ENCODE measurements at regions not wholly inside any gene's neighbourhood (a gene's known extent, or its start where the extent isn't known, plus 50 kb on each side); places are given as distances from the start of the nearest gene placed in this dataset.

DNA sequence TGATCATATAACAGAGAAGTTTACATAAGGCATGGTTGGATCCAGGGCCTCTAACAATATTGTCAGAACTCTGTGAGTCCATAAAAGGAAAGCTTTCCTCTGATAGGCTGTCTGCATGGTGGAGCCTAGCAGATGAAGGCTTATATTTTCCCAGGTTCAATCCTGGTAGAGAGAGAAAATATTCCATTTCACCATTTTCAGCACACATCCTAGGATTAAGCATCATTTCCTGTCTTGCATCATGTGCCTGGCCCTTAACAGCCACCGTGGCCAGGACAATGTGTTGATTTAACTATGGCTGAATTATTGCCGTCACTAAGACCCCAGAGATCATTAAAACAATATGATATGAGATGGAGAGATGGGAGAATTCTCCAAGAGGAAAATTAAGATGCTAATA is 90.9 kb upstream of the GRIA1 start:
- TF ChIP-seq, protein P1, sequence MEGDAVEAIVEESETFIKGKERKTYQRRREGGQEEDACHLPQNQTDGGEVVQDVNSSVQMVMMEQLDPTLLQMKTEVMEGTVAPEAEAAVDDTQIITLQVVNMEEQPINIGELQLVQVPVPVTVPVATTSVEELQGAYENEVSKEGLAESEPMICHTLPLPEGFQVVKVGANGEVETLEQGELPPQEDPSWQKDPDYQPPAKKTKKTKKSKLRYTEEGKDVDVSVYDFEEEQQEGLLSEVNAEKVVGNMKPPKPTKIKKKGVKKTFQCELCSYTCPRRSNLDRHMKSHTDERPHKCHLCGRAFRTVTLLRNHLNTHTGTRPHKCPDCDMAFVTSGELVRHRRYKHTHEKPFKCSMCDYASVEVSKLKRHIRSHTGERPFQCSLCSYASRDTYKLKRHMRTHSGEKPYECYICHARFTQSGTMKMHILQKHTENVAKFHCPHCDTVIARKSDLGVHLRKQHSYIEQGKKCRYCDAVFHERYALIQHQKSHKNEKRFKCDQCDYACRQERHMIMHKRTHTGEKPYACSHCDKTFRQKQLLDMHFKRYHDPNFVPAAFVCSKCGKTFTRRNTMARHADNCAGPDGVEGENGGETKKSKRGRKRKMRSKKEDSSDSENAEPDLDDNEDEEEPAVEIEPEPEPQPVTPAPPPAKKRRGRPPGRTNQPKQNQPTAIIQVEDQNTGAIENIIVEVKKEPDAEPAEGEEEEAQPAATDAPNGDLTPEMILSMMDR (IDR thresholded peaks at IDR 0.05; ENCODE audit: insufficient read depth, low read length) = no peak
- TF ChIP-seq POLR2AphosphoS5 (IDR thresholded peaks at IDR 0.05; ENCODE audit: low read depth) (no peak), SPI1 (IDR thresholded peaks at IDR 0.05; ENCODE audit: borderline replicate concordance, low read depth) (no peak), GABPA (IDR thresholded peaks at IDR 0.05; ENCODE audit: low read depth) (no peak)
- TF ChIP-seq, protein P2, sequence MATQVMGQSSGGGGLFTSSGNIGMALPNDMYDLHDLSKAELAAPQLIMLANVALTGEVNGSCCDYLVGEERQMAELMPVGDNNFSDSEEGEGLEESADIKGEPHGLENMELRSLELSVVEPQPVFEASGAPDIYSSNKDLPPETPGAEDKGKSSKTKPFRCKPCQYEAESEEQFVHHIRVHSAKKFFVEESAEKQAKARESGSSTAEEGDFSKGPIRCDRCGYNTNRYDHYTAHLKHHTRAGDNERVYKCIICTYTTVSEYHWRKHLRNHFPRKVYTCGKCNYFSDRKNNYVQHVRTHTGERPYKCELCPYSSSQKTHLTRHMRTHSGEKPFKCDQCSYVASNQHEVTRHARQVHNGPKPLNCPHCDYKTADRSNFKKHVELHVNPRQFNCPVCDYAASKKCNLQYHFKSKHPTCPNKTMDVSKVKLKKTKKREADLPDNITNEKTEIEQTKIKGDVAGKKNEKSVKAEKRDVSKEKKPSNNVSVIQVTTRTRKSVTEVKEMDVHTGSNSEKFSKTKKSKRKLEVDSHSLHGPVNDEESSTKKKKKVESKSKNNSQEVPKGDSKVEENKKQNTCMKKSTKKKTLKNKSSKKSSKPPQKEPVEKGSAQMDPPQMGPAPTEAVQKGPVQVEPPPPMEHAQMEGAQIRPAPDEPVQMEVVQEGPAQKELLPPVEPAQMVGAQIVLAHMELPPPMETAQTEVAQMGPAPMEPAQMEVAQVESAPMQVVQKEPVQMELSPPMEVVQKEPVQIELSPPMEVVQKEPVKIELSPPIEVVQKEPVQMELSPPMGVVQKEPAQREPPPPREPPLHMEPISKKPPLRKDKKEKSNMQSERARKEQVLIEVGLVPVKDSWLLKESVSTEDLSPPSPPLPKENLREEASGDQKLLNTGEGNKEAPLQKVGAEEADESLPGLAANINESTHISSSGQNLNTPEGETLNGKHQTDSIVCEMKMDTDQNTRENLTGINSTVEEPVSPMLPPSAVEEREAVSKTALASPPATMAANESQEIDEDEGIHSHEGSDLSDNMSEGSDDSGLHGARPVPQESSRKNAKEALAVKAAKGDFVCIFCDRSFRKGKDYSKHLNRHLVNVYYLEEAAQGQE (IDR thresholded peaks at IDR 0.05; ENCODE audit: insufficient replicate concordance, low read depth) = no peak
- Histone ChIP-seq H3K27me3 (ENCODE audit: insufficient read depth, poor library complexity, severe bottlenecking) (no peaks in the 10 kb centered on the region), H3K27ac (replicated peaks) (no peak overlapping the region), H3K4me3 (replicated peaks; ENCODE audit: insufficient read depth, low read length) (no peak overlapping the region)
- no peak for DNase-seq (ENCODE audit: low read depth in 1 of 2, low spot score in 1 of 2)

DNA sequence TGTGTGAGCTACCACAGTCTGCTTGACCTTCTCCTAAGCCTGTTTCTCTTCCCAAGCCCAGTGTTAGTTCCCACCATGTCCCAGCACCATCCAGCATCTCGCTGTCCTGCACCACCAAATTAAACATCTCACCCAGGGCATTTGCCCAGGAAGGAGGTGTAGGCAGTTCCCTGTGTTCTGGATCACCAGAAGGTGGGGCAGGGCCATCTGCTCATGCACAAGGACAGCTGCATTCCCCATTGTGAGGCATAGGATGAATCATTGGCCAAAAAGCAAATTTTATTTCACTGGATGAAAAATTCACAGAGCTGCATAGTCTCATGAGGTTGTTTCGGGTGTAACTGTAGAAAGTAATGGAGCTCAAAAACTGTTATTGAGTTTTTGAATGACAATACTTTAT is 89.5 kb upstream of the GRIA1 start:
- TF ChIP-seq, protein P2 (IDR thresholded peaks at IDR 0.05; ENCODE audit: insufficient replicate concordance, low read depth) = no peak

DNA sequence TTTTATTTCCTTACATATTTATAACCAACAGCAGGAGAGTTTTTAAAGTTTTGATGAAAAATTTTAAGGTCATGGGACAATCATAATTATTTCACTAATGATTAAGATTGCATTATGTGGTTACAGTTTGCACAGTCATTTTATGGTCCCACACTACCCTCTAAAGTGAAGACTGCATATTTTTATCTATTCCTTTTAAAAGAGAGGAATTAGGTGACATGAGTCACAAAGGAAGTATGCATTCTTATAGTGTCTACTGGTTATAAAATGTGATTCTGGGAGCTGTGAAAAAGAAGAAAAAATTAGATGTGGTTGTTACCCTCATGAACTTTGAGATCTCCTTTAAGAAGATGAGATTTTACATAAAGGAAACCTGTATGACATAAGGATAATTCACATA is 87.9 kb upstream of the GRIA1 start:
- no peak for DNase-seq (ENCODE audit: low read depth in 1 of 2, low spot score in 1 of 2)
- Histone ChIP-seq H3K27me3 (ENCODE audit: insufficient read depth, poor library complexity, severe bottlenecking) (no peaks in the 10 kb centered on the region), H3K4me3 (replicated peaks; ENCODE audit: insufficient read depth, low read length) (no peak overlapping the region), H3K27ac (replicated peaks) (no peak overlapping the region)
- TF ChIP-seq, protein P1 (IDR thresholded peaks at IDR 0.05; ENCODE audit: insufficient read depth, low read length) = no peak
- no peak for TF ChIP-seq GABPA (IDR thresholded peaks at IDR 0.05; ENCODE audit: low read depth)

More for the DNA sequence above, 89.5 kb upstream of the GRIA1 start:
- Histone ChIP-seq H3K27ac (replicated peaks) (no peak overlapping the region), H3K4me3 (replicated peaks; ENCODE audit: insufficient read depth, low read length) (no peak overlapping the region), H3K27me3 (ENCODE audit: insufficient read depth, poor library complexity, severe bottlenecking) (no peaks in the 10 kb centered on the region)
- no peak for DNase-seq (ENCODE audit: low read depth in 1 of 2, low spot score in 1 of 2)

DNA sequence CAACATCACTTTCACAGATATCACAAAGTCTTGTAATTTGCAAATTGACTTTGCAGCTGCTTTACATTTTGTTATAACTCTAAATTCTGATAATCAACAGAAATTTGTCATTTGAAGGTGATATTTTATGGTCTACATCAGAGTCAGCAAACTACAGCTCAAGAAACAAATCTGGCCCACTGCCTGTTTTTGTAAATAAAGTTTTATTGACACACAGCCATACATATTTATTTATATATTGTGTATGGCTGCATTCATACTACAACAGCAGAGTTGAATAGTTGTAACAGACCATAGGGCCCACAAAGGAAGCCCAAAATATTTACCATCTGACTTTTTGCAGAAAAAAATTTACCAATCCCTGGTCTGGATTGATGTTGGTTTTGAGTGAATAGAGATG is 87.0 kb upstream of the GRIA1 start:
- Histone ChIP-seq H3K27ac (replicated peaks) (no peak overlapping the region), H3K4me3 (replicated peaks; ENCODE audit: insufficient read depth, low read length) (no peak overlapping the region), H3K27me3 (ENCODE audit: insufficient read depth, poor library complexity, severe bottlenecking) (no peaks in the 10 kb centered on the region)
- DNase-seq (ENCODE audit: low read depth in 1 of 2, low spot score in 1 of 2) = no peak
- TF ChIP-seq, protein P2 (IDR thresholded peaks at IDR 0.05; ENCODE audit: insufficient replicate concordance, low read depth) = no peak
- TF ChIP-seq GABPA (IDR thresholded peaks at IDR 0.05; ENCODE audit: low read depth) (no peak), POLR2AphosphoS5 (IDR thresholded peaks at IDR 0.05; ENCODE audit: low read depth) (no peak), SPI1 (IDR thresholded peaks at IDR 0.05; ENCODE audit: borderline replicate concordance, low read depth) (no peak)
- TF ChIP-seq, protein P1 (IDR thresholded peaks at IDR 0.05; ENCODE audit: insufficient read depth, low read length) = no peak
